GM12875 (cell line): ENCODE measurements at regions not wholly inside any gene's neighbourhood (a gene's known extent, or its start where the extent isn't known, plus 50 kb on each side); places are given as distances from the start of the nearest gene placed in this dataset.

ENCODE experiments used
- H3K4me3 ChIP-seq: one replicate; pipeline ENCODE4 v1.5.1; 2011; ENCODE audit warnings: low read depth, low read length, control low read depth
- TF ChIP-seq, protein P1 (sequence below): IDR thresholded peaks from 2 replicates; pipeline ENCODE4 v1.5.1; 2011; ENCODE audit warnings: low read depth, mild to moderate bottlenecking, control low read depth, inconsistent platforms, low read length, moderate library complexity, borderline replicate concordance; ENCODE audit not compliant: insufficient read depth

DNA sequence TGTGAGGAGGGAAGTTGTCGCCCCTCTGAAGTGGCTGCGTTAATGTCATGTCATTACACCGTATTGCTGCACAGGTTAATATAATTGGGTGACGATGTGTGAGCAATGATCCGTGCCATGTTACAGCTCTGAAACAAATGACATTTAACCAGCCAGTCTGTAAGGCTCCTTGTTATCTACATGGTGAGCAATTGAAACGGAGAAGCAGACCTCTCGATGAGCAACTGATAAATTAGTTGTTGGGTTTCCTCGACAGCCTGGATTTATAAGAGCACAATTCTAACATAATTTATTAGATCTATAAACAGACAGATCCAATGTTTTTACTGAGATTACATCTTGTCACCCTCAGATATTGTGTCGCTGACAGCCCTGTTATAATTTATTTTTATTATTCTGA lies 49.9 kb upstream of the MAFB start:
- no peak overlapping the region for H3K4me3 ChIP-seq
- TF ChIP-seq, protein P1, sequence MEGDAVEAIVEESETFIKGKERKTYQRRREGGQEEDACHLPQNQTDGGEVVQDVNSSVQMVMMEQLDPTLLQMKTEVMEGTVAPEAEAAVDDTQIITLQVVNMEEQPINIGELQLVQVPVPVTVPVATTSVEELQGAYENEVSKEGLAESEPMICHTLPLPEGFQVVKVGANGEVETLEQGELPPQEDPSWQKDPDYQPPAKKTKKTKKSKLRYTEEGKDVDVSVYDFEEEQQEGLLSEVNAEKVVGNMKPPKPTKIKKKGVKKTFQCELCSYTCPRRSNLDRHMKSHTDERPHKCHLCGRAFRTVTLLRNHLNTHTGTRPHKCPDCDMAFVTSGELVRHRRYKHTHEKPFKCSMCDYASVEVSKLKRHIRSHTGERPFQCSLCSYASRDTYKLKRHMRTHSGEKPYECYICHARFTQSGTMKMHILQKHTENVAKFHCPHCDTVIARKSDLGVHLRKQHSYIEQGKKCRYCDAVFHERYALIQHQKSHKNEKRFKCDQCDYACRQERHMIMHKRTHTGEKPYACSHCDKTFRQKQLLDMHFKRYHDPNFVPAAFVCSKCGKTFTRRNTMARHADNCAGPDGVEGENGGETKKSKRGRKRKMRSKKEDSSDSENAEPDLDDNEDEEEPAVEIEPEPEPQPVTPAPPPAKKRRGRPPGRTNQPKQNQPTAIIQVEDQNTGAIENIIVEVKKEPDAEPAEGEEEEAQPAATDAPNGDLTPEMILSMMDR: no peak

DNA sequence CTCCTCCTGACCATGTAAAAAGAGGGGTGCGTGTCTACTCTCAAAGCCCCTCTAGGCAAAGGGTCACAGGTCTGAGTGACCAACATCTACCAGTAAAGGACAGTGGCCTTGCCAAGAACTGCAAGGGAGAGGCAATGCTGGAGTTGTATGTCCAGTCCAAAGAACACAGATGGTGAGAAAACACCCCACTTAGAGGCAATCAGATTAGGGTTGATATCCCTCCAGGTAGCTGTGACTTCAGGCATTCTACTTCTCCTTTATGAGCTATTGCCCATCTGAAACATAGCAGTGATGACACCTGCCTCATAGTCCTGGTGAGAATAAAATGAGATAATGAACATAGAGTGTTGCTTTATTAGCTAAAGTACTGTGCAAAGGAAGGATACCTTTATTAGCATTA lies 50.8 kb upstream of the MAFB start:
- H3K4me3 ChIP-seq: no peak overlapping the region
- TF ChIP-seq, protein P1: no peak

DNA sequence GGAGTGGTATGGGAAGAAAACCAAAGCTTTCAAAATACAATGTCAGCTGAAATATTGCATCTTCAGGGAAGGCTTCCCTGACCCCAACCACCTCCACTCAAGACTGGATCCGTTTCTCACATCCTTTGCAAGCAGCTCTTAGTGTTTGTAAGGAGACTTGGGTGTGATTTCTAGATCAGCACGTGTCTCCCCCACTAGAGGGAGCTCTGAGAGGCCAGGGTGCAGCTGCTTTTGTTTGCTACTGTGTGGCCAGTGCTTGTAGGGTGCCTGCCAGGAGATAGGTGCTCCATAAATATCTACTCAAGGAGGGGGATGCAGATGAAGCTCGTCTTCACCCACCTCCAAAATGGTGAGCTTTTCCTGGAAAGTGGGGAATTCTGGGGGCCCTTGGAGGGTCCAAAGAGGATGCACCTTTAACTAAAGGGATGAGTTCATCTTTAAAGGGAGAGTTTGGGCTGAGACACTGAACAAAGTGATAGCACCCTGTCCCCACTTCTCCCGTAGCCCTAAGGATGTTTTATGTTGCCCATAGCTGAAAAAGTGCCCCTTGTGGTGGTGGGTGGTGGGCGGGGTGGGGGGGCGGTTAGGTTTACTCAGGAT lies 52.6 kb upstream of the MAFB start:
- TF ChIP-seq, protein P1: peak; percentile 86
- H3K4me3 ChIP-seq: no peak overlapping the region

DNA sequence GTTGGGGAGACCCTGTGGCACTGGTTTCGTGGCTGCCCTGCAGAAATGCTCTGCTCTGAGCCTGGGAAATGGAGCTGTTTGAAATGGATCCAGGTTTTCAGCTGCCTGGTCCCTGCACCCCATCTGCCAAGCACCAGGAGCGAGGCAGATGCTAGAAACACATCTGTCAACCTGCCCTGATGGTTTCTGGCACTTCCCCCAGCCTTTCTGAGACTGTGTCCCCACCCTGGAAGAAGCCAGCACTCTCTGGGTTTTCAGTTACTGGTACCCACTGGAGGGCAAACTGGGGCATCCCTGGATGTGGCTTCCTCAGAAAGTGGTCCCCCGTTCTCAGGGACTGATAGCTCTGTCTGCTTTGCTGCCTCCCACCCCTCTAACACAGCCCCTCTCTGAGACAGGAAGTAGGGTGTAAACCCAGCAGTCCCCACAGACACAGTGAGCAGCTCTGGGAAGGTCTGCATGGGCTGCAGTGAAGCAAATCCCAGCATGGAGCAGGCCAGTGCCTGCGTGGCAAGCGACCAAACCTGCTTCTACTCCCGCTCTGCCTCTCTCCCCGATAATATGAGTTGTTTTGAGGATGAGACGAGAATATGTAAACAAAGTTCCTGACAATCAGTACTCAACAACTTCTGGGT lies 54.2 kb upstream of the MAFB start:
- no peak overlapping the region for H3K4me3 ChIP-seq
- TF ChIP-seq, protein P1: no peak

DNA sequence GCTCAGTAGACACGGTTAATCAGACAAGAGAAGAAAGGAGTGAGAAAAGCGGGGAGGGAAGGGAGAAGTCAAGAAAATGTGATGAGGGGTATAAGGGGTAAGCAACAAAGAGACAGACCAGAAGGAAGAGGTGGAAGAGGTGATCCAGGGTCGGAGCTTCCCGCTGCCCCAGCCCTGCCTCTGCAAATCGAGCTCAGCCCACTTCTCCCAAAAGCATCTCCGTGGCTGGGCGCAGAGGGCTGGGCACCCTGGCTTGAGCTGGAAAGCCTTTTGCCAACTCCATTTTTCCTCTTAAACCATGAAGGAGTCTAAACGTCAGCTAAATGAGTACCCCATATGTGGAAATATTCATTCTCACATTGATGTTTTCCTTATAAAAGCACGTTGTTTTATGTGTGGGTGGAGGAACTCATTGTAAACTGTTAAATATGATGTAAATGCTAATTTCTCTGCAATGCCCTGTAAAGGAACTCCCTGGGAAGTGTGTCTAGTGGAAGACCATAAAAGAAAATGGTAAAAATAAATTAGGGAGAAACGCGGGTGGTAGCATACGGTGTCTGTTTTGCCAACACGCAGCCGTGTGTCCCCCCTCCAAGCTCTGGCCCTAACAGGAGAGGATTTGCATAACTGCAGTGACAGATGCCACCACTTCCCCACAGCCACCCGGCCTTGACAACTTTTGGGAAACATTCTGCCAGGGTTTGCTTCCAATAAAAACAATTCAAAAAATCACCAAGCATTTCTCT lies 55.2 kb upstream of the MAFB start:
- H3K4me3 ChIP-seq: no peak overlapping the region
- TF ChIP-seq, protein P1: no peak

DNA sequence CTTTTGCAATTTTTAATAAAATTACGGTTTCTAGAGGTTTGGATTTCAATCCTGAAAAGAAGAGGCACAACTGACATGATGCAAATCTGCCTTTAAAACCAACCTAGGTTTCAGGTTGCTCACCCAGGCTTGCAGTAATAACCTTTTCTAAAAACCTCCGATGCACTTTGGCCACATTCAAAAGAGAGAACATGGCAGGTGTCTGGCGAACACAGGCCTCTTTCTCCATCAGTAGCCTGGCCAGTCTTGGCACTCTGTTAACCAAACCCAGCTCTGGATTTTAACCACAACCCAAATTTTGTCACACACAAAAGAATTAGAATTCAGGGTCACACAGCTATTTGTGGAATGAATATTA lies 55.8 kb upstream of the MAFB start:
- TF ChIP-seq, protein P1: no peak
- no peak overlapping the region for H3K4me3 ChIP-seq

DNA sequence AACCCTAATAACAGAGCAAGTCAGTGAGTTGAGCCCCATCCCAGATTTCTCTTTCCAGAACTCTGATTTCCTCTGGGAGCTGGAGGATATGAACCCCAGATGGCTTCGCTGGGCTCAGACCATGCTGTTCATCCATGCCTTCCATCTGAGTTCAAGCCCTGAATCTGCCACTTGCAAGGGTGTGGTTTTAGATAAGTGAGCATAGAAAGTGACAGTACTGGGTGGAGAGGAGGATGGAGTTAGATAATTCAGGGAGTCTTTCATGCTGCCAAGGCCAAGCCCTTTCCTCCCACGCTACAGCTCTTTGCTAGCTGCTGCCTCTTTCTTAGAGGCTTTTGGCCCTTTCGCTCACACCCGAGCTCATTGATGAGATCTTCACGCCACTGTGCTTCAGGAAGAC lies 57.2 kb upstream of the MAFB start:
- H3K4me3 ChIP-seq: no peak overlapping the region
- TF ChIP-seq, protein P1: no peak
